ENCODE measurements at regions not wholly inside any gene's neighbourhood (a gene's known extent, or its start where the extent isn't known, plus 50 kb on each side); places are given as distances from the start of the nearest gene placed in this dataset.
"Not testable (repeated sequence)": the region's sequence is repeated elsewhere in the genome, so short reads cannot be mapped to it uniquely, and the experiment has no call there.

DNA sequence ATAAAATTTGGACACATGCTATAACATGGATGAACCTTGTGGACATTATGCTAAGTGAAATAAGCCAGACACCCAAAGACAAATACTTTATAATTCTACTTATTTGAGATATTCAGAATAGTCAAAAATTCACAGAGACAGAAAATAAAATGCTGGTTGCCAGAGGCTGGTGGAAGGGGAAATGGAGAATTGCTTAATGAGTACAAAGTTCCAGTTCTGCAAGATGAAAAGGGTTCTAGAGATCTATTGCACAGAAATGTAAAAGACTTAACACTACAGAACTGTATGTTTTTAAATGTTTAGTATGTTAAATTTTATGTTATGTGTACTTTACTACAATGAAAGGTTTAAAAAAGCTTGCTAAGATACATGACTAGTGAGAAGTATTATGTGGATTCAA is 344.8 kb downstream of the CNTN3 start:
- no peak for DNase-seq

DNA sequence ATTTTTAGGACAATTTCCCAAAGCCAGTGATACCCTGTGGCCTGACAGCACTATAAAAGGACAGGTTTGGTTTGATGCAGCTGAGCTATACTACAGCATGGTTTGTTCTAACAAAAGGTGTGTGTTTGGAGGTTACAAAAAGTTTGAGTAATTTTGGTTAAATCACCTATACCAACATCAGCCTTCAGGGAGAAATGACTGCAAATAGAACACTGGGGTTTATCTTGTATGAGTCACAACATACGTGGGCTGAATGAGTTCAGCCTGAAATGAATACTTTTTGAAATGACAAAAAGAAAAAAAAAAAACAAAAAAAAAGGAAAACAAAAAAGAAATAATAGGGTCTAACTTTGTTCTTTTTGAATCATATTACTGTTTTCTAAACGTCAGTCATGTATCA is 345.7 kb downstream of the CNTN3 start:
- DNase-seq = peak; percentile 13

DNA sequence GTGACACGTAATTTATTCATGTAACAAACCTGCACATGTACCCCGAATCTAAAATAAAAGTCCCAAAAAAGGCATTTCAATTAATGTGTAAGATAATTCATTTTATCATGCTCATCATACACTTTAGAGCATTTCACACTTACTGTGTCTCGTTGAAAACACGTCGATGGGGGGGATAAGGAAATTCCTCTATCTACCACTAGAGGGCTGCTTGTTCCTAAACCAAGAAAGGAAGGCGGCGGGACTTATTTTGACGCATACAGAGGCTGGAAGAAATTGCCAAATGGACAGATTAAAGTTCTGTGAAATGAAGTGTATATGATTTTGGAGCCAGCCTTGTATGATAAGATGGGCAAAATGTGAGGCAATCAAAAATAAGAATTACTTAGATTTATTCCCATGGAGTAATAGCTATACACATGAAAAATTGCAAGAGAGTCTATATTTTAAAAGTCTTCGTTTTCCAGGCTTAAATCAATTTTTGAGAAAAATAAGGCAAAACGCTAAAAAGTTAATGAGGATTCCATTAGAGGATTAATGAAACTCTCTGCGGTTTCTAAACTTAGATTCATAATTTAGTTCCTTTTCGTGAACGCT is 346.8 kb downstream of the CNTN3 start:
- peak; percentile 60 for DNase-seq

DNA sequence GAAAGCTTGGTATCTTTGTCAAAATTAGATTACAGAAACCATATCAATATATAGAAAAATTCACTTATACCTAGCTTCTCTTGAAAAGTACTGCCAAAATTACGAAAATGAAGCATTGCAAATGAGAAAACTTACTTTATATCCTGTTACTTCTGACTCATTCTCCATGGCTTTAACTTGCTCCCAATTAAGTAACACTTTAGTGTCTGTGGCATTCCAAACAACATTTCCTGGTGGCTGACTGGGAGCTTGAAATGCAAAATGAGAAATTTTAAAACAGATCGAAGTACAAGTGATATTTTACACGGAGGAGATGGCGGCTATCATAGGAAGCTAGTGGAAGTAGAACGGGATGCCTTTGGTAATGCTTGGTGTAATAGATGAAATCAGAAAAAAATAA is 347.3 kb downstream of the CNTN3 start:
- peak; percentile 6 for DNase-seq

DNA sequence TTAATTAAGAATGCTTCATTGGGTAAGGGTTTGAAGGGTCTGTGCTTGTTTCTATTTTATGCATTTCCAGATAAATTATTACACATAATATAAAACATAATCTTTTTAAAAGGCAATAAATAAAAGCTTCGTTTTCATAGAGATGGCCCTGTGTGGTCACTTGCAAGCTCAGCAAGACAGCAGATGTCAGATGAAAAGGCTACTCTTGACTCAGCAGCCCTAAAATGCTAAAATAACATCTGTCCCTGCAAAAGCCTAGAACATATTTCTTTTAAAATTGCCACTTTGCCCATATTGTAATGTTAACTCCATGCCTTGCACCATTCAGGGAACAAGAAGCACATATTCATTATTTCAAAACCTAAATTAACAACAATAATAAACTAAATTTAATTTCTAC is 349.4 kb downstream of the CNTN3 start:
- DNase-seq = no peak

DNA sequence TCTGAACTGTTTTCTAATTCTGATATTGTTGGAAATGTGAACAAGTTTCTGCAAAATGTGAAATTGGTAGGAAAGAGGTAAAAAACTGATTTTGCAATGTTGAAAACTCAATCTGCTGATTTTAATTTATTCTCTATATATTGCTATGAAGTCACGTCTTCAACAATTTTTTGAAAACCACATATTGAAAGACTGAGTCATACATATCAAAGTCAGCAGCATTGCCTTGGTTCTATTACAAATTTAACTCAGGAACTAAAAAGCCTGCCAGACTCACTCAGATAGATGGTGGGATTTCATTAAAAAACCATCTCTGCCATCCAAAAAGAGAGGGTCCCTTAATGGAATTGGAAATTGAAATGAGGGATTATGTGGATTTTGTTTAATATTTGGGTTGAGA is 351.4 kb downstream of the CNTN3 start:
- peak; percentile 4 for DNase-seq

DNA sequence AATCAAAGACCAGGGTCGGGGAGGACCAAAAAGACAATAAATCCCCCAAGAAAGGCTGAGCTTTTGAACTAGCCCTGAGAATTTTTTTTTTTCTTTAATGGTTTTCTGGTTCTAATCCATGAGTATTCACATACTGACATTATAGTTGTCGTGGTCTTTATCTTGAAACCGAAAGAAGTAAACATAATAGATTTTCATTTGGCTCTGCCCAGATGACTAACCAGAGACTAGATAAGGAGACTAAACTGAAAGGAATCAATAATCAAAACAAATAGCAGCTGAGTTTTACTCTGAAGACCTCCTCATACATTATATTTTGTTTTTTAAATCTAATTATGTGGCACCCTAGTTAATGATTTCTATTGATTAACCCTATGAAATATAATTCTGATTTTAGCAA is 381.4 kb downstream of the CNTN3 start:
- no peak for DNase-seq

DNA sequence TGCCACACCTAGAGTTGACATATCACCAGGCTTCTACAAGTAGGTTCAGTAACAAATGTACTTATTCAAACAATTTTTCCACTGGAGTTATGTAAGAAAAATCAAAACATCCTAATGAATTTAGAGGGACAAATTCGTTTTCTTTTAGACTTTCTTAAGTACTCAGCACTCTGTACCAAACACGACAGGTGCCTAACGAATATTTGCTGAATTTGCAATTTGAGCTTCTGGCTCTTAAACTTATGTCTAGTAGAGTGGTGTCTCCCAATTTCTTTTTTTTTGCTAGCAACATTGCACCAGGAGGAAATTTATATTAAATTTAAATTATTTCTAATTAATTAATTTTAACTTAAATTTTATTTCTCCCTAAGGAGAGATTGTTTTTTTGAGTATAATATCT is 397.0 kb downstream of the CNTN3 start:
- no peak for DNase-seq

DNA sequence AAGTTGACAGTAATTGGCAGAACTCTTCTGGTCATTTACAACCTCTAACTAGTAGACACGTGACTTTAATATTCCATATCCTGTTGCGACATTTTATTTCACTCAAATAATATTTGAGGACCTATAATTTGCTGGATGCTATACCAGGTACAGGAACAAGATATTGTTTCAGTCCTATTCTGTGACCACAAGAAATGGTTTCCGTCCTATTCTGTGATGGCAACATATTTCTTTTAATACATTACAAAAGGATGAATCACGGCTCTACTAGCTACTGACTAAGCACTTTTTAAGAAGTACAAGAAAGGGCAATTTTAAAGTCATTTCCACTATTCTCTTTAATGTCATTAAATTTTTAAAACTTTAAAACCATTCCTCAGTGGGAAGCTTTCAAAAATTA is 400.2 kb downstream of the CNTN3 start:
- DNase-seq = peak; percentile 9

DNA sequence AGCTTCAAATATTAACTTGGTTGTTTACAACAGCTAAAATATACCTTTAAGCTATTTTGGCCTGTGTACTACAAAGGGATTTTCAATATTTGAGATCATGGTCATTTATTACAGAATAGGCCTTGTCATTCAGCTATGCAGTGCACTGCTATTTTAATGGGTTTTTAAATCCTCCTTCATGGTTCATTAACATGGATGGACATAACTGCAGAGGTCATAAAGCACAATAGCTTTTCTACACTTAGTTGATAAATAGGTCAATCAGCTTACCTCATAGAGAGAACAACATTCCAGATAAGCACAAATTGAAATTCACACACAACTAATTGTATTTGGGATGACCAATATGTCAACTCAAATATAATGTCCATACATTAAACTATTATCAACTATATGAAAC is 403.7 kb downstream of the CNTN3 start:
- no peak for DNase-seq

DNA sequence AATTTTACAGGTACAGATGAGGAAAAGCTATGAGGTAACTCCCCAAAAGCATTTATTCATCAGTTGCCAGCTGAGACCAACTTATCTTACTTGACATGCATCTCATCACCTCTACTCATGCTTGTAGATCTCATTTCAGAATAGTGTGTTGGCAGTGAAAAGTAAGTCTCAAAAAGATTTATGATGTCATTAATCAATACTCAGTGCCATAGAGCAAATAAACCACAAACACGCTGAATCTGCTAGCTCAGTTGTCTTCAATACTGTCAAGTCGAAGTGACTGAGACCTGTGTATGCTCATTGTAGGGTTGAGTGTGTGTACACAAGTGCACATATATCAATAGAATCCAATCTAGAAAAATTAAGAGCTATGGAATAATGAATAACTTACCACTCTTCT is 413.5 kb downstream of the CNTN3 start:
- DNase-seq = no peak

DNA sequence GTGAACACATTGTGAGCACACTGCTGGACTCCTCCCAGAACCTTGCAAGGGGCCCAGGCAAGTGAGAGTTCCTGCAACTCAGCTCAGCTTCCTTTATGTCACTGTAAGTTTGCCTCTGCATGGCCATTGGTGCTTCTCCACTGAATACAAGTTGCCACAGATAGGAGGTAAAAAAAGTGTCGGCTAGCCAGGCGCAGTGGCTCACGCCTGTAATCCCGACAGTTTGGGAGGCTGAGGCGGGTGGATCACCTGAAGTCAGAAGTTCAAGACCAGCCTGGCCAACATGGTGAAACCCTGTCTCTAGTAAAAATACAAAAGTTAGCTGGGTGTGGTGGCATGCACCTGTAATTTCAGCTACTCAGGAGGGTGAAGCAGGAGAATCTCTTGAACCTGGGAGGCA is 435.8 kb downstream of the CNTN3 start:
- DNase-seq = not testable (repeated sequence)

DNA sequence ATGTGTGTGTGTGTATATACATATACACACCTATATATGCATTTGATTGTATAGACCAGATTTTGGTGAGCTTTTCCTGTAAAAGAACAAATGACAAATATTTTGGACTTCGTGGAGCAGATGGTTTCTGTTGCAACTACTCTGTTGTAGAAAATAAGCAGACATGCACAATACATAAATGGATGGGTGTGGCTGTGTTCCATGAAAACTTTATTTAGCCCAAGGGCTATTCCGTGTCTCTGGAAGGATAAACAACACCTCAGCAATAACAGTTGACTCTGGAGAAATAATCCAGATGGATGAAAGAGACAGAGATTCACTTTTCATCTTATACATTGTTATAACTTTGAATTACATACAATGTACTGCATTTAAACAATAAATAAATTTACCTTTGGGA is 441.4 kb downstream of the CNTN3 start:
- DNase-seq = no peak

DNA sequence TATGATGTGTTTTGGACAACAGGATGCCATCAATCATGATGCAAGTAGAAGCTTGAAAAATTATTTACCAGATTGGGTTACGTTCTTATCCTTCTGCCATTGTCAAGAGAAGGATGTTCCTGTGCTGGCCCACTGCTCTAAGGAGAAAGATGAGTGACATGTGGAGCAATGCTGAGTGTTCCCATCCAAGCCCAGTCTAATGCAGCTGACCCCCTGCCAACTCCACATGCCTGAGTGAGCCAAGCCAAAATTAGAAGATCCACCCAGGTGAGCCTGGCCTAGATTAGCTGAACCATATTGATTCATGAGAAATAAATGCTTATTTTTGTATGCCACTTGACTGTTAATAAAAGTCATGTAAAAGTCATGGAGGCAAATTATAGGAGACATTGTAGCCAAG is 446.5 kb downstream of the CNTN3 start:
- no peak for DNase-seq

DNA sequence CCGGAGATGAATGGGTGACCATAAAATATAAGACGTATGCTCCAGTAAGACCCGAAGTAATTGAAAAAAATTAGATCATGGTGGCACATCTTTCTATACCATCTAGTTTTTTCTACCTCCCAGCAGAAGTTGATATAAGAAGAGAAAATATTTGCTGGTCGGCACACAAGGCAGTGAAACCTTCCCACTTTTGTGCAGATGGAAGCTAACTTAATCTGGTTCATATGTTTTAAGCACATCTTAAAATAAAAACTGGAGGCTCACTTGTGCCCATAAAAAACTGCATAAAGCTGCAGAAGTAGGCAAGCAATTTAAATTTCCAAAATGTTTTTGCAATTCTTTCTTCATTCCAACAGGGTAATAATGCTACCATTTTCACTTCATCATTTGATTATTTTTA is 449.2 kb downstream of the CNTN3 start:
- DNase-seq = no peak

DNA sequence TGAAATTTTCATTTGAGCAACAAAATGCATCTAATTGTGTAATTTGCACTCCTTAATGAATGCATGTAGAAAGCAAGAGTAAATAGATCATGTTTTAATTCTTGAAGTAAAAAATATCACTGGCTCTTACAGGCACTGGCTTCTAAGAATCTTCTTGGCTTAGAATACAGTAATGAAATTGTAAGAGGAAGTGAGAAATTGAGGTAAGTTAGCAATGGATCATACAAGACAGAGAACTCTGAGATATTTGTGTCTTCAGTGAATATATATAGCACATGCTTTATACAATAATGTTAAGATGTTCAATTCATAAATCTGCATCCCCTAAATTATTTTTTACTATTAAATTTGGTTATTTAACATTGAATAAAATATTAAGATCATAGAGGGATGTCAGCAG is 465.0 kb downstream of the CNTN3 start:
- DNase-seq = no peak

DNA sequence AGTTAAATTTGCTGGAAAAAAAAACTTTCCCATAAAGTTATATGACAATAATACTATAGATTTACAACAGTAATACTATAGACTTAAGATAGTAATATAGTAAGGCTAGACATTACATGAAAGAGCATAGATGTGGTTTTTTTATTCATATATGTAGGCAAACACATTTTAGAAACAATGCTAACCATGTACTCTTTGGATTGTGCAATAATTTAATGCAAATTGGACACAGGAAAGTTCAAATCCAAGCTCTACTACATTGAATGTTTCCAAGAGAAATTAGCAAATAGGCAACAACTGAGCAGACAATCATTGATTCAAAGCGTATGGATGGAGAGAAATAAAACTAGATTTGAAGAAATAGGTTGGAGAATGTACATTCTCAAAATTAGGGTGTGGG is 469.2 kb downstream of the CNTN3 start:
- no peak for DNase-seq

DNA sequence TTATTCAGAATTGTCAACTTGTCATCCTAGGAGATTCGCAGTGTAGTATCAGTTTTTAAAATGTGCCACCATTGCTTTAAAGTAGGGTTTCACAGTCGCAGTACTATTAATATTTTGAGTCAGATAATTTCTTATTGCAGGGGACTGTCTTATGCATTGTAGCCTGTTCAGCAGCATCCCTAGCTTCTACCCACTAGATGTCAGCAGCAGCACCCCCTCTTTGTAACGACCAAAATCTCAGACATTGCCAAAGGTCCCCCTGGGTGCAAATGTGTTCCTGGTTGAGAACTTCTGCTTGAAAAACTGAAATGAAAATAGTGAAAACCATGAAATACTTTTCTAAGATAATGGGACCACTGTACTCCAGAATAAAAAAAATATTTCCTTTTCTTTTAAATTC is 474.8 kb downstream of the CNTN3 start:
- peak; percentile 1 for DNase-seq

DNA sequence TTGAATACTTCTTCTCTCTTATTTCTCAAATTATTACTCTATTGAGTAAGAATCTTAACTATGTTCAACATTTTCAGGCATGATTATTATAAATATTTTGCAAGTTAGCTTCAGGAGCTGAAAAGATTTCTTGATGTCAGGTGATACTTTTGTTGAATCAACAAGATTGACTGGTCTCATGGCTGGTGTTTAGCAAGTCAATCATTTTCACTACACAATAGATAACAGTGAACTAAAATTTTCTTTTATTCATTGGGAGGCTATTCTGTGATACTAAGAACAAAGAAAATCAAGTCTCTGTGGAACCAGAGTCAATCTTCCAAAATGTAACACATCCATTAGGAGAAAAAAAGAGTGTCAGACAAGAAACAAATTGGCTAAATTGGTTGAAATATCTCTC is 476.7 kb downstream of the CNTN3 start:
- DNase-seq = no peak

DNA sequence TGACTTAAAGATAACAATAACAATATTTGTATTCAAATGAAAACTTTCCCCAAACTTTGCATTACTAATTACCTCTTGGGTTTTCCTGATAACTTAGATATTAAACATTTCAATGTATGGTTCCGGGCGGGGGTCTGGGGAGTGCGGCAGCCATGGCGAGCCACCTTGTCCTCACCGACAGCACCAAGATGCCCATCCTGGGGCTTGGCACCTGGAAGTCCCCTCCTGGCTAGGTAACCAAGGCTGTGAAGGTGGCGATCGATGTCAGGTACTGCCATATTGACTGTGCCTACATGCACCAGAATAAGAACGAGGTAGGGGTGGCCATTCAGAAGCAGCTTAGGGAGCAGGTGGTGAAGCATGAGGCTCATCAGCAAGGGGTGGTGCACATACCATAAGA is 478.7 kb downstream of the CNTN3 start:
- DNase-seq = no peak

DNA sequence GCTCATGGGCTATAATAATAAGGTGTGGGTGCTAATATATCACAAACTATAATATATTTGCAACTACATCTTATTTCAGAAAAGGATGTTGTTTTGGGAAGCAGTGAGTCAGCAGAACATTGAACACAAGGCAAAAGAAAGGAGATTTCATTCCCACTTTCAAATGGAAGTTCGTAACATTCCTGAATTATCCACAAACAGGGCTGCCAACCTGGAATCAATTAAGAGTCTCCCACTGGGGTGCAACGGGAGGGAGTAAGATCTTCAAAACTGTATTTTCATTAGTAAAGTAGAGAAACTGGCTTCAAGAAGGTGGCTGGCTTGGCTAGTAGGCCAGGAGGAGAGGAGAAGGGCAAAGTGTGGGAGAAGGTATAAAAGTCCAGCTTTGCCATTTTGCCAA is 479.6 kb downstream of the CNTN3 start:
- DNase-seq = no peak

DNA sequence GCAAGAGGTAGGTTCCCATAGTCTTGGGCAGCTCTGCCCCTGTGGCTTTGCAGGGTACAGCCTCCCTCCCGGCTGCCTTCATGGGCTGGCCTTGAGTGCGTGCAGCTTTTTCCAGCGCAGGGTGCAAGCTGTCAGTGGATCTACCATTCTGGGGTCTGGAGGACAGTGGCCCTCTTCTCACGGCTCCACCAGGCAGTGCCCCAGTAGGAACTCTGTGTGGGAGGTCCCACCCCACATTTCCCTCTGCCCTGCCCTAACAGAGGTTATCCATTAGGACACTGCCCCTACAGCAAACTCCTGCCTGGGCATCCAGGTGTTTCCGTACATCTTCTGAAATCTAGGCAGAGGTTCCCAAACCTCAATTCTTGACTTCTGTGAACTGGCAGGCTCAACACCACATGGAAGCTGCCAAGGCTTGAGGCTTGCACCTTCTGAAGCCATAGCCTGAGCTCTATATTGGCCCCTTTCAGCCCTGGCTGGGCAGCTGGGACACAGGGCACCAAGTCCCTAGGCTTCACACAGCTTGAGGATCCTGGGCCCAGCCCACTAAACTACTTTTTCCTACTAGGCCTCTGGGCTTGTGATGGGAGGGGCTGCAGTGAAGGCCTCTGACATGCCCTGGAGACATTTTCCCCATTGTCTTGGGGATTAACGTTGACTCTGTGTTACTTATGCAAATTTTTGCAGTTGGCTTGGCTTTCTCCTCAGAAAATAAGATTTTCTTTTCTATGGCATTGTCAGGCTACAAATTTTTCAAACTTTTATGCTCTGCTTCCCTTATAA is 482.7 kb downstream of the CNTN3 start:
- DNase-seq = not testable (repeated sequence)

DNA sequence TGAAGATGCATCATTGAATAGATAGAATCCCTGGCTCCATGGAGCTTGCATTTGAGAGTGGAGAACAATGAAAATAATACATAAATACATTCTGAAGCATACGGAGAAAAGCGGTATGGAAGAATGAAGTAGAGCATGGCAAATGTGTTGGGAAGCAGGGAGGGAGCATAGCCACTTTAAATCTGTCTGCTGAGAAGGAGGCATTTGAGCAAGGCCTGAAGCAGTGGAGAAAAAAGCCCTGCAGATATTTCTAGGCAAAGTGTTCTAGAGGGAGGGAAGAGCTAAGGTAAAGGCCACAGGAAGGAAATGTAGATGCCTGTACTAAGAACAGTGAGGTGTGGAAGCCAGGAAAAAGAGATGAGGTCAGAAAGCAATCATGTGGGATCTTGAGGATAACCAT is 484.8 kb downstream of the CNTN3 start:
- DNase-seq = no peak

DNA sequence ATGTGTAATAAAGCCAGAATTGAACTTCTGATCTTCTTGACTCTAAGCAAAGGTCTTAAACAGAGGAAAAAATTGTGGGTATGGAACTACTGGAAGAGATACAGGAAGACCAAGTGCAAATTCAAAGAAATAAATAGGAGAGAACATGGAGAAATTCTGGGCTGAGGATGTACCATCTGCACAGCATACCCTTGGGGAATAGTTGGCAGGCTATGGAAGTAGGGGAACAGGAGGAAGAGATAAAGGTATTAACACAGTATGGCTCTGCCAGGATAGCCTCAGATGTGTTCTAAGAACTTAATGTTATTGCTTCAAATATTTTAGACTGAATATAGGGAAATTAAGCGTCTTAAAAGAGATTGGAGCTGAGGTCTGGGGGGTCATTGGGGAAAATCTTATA is 485.4 kb downstream of the CNTN3 start:
- DNase-seq = no peak

DNA sequence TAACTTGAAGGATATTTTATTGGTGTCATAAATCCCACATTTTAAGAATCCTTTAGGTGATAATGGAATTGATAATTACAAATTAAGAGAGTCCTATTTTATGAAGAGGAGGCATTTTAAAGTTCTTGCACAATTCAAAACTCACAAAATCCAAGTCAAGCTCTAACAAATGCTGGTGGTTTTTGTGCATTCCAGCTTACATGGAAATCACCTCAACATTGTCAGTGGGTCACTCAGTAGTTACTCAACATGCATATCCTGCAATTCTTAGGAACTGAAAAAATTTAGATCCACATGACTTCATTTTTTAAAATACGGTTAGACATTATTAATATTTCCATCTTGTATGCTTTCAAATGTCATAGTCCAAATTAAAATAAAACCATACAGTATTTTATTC is 487.2 kb downstream of the CNTN3 start:
- DNase-seq = no peak

All from EL (cell line).